ENCODE measurements at regions not wholly inside any gene's neighbourhood (a gene's known extent, or its start where the extent isn't known, plus 50 kb on each side); places are given as distances from the start of the nearest gene placed in this dataset.
"Not testable (repeated sequence)": the region's sequence is repeated elsewhere in the genome, so short reads cannot be mapped to it uniquely, and the experiment has no call there.

- DNase-seq (ENCODE audit: low read depth in 2 of 2) = no peak
Measured at GRCh38 chr2:160726046-160726445, 232.4 kb upstream of the RBMS1 start.

GRCh38 chr2:160730296-160730995 lies 236.8 kb upstream of the RBMS1 start:
- no peak for DNase-seq (ENCODE audit: low read depth in 2 of 2)

- DNase-seq (ENCODE audit: low read depth in 2 of 2) = no peak
Measured at GRCh38 chr2:160731415-160731814, 237.8 kb upstream of the RBMS1 start.

GRCh38 chr2:160731856-160732255 lies 238.2 kb upstream of the RBMS1 start:
- DNase-seq (ENCODE audit: low read depth in 2 of 2) = no peak

GRCh38 chr2:160735696-160736095 lies 242.1 kb upstream of the RBMS1 start:
- DNase-seq (ENCODE audit: low read depth in 2 of 2) = no peak

GRCh38 chr2:160736148-160737028 lies 242.8 kb upstream of the RBMS1 start:
- DNase-seq (ENCODE audit: low read depth in 2 of 2) = no peak

GRCh38 chr2:160737247-160737646 lies 243.6 kb upstream of the RBMS1 start:
- no peak for DNase-seq (ENCODE audit: low read depth in 2 of 2)

GRCh38 chr2:160741271-160741670 lies 247.7 kb upstream of the RBMS1 start:
- no peak for DNase-seq (ENCODE audit: low read depth in 2 of 2)

- no peak for DNase-seq (ENCODE audit: low read depth in 2 of 2)
Measured at GRCh38 chr2:160741815-160742214, 248.2 kb upstream of the RBMS1 start.

- no peak for DNase-seq (ENCODE audit: low read depth in 2 of 2)
Measured at GRCh38 chr2:160742667-160743066, 249.1 kb upstream of the RBMS1 start.

GRCh38 chr2:160747501-160748170 lies 254.0 kb upstream of the RBMS1 start:
- DNase-seq (ENCODE audit: low read depth in 2 of 2) = no peak

GRCh38 chr2:160751021-160751420 lies 257.4 kb upstream of the RBMS1 start:
- no peak for DNase-seq (ENCODE audit: low read depth in 2 of 2)

- DNase-seq (ENCODE audit: low read depth in 2 of 2) = no peak
Measured at GRCh38 chr2:160752475-160753330, 259.1 kb upstream of the RBMS1 start.

- no peak for DNase-seq (ENCODE audit: low read depth in 2 of 2)
Measured at GRCh38 chr2:160753331-160753654, 259.7 kb upstream of the RBMS1 start.

GRCh38 chr2:160753960-160754359 lies 260.4 kb upstream of the RBMS1 start:
- DNase-seq (ENCODE audit: low read depth in 2 of 2) = no peak

- DNase-seq (ENCODE audit: low read depth in 2 of 2) = no peak
Measured at GRCh38 chr2:160756481-160756880, 262.9 kb upstream of the RBMS1 start.

GRCh38 chr2:160762493-160763128 lies 269.0 kb upstream of the RBMS1 start:
- not testable (repeated sequence) for DNase-seq (ENCODE audit: low read depth in 2 of 2)

GRCh38 chr2:160783474-160783873 lies 289.9 kb upstream of the RBMS1 start:
- DNase-seq (ENCODE audit: low read depth in 2 of 2) = no peak

- no peak for DNase-seq (ENCODE audit: low read depth in 2 of 2)
Measured at GRCh38 chr2:160784034-160784433, 290.4 kb upstream of the RBMS1 start.

GRCh38 chr2:160790738-160791137 lies 297.1 kb upstream of the RBMS1 start:
- no peak for DNase-seq (ENCODE audit: low read depth in 2 of 2)

GRCh38 chr2:160791884-160792283 lies 298.3 kb upstream of the RBMS1 start:
- DNase-seq (ENCODE audit: low read depth in 2 of 2) = no peak
